ENCODE measurements at regions not wholly inside any gene's neighbourhood (a gene's known extent, or its start where the extent isn't known, plus 50 kb on each side); places are given as distances from the start of the nearest gene placed in this dataset.

GRCh38 chr1:164948101-164948500 is 389.1 kb downstream of the PBX1 start:
- DNase-seq = no peak

GRCh38 chr1:164937291-164937690 is 378.3 kb downstream of the PBX1 start:
- DNase-seq = no peak

GRCh38 chr1:164932580-164932979 is 373.6 kb downstream of the PBX1 start:
- no peak for DNase-seq

- DNase-seq = no peak
Observed at GRCh38 chr1:164930833-164931232, 371.8 kb downstream of the PBX1 start.

GRCh38 chr1:164930241-164930640 is 371.3 kb downstream of the PBX1 start:
- DNase-seq = no peak

GRCh38 chr1:164928232-164928812 is 369.3 kb downstream of the PBX1 start:
- no peak for DNase-seq

GRCh38 chr1:164926107-164926506 is 367.1 kb downstream of the PBX1 start:
- no peak for DNase-seq

GRCh38 chr1:164922585-164922984 is 363.6 kb downstream of the PBX1 start:
- DNase-seq = no peak

- no peak for DNase-seq
Observed at GRCh38 chr1:164921493-164921892, 362.5 kb downstream of the PBX1 start.

GRCh38 chr1:164918140-164918539 is 359.2 kb downstream of the PBX1 start:
- DNase-seq = no peak

GRCh38 chr1:164914208-164914607 is 355.2 kb downstream of the PBX1 start:
- DNase-seq = no peak

GRCh38 chr1:164912290-164912689 is 353.3 kb downstream of the PBX1 start:
- no peak for DNase-seq

- DNase-seq = no peak
Observed at GRCh38 chr1:164910671-164911070, 351.7 kb downstream of the PBX1 start.

- DNase-seq = no peak
Observed at GRCh38 chr1:164907666-164908065, 348.7 kb downstream of the PBX1 start.

- DNase-seq = no peak
Observed at GRCh38 chr1:164905869-164906268, 346.9 kb downstream of the PBX1 start.

- DNase-seq = no peak
Observed at GRCh38 chr1:164902491-164902890, 343.5 kb downstream of the PBX1 start.
